DOHH2 (cell line): ENCODE measurements at regions not wholly inside any gene's neighbourhood (a gene's known extent, or its start where the extent isn't known, plus 50 kb on each side); places are given as distances from the start of the nearest gene placed in this dataset.
"Not testable (repeated sequence)": the region's sequence is repeated elsewhere in the genome, so short reads cannot be mapped to it uniquely, and the experiment has no call there.

Experiments used
- CTCF ChIP-seq: fragments of 200-600 bp; sonication (generic); IDR thresholded peaks from one replicate; pipeline ENCODE4 v1.5.1; 2014; ENCODE audit warnings: antibody characterized with exemption, mild to moderate bottlenecking, low read depth, low read length; ENCODE audit not compliant: poor library complexity, severe bottlenecking
- EZH2phosphoT487 ChIP-seq: fragments of 200-600 bp; sonication (generic); IDR thresholded peaks from 2 replicates; pipeline ENCODE4 v1.6.1; 2017; ENCODE audit warnings: borderline replicate concordance, mild to moderate bottlenecking, antibody characterized with exemption, low read length, moderate library complexity, mixed read lengths

GRCh38 chr2:167558272-167558991 is 670.2 kb downstream of the XIRP2 start:
- not testable (repeated sequence) for TF ChIP-seq CTCF, EZH2phosphoT487
